ENCODE measurements at regions not wholly inside any gene's neighbourhood (a gene's known extent, or its start where the extent isn't known, plus 50 kb on each side); places are given as distances from the start of the nearest gene placed in this dataset.

- no peak for TF ChIP-seq KLF17 (tag by site-specific recombination; IDR thresholded peaks at IDR 0.05)
- TF ChIP-seq ZNF274 (IDR thresholded peaks at IDR 0.05; ENCODE audit: low read length), result no peak
- TF ChIP-seq ZNF274 (tag by site-specific recombination; IDR thresholded peaks at IDR 0.05; ENCODE audit: borderline replicate concordance), result no peak
- no peak for TF ChIP-seq CTCF (tag by site-specific recombination; IDR thresholded peaks at IDR 0.05)
Observed at GRCh38 chr4:4805887-4806286, 53.6 kb upstream of the MSX1 start.

All from HEK293 (cell line).